Frontal cortex (tissue), 3 donors: ENCODE measurements at regions not wholly inside any gene's neighbourhood (a gene's known extent, or its start where the extent isn't known, plus 50 kb on each side); places are given as distances from the start of the nearest gene placed in this dataset.

Experiments
- DNase-seq, 2 donors: peaks; one replicate each; pipeline ENCODE4 v3.0.0; 2012; ENCODE audit warnings: low spot score in 2 of 2
- FAIRE-seq: peaks from 2 replicates; lab custom pipeline; 2012; peaks lifted over from hg19 to GRCh38; lab: Jason Lieb, UNC
- donor health status: control.
- donor health status: control.
- donor health status: control.

DNA sequence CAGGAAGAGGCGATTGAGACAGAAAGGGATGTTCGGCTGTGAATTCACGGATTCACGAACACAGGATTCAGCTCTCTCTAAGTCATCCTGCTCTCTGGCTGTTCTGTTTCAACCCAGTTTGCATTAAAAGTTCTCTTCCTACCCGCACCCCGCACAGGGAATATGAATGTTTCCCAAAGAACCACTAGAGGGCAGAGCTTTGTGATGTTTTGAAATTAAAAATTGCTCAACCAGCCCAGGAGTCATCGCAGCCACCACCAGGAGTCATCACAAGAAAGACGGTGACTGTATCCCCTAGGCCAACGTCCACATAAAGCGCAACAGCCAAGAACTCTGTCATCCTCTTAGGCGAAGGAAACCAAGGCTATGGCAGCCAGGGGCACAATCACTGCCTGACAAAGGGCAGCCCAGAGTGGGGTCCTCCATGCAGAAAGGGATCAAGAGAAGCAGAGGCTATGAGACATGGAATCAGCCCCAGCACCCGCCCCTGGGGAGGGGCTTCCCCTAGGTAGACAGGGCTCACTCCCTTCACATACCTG lies 122.4 kb downstream of the WT1 start:
- peak in 1 of 2 donors; percentile 22 for DNase-seq
- no peak for FAIRE-seq

DNA sequence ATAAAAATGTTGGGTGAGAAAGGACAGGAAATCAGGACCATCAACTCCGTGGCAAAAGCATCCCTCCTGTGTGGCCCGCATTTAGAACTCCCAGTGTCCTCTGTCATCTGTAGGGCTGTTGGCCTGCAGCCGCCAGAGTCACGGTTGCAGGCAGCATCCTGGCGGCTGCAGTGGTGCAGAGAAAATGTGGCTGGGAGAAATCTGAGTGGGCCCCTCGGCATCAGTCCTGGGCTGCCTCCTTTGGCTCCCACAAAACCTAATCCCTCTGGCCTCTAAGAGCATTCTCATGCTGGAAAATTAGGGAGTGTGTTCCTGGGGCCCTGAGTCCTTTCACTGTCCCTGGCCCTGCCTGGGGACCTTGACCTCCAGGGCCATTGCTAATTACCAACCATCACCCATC lies 121.9 kb downstream of the WT1 start:
- no peak for FAIRE-seq
- no peak for DNase-seq

DNA sequence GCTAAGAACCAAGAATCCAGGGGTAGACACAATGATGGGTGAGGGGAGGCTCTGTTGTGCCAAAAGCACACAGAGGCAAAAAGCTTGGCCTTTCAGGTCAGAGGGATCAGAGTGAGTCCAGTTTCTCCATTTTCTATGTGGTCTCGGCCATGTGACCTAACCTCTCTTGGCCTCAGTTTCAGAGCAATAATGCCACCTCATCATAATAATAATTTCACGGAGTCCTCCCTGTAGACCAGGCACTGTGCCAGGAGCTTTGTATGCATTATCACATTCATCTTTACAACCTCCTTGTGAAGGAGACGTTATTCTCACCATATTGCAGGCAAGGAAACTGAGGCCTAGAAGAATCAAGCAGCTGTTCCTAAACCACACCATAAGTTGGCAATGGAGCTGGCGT lies 120.2 kb downstream of the WT1 start:
- no peak for FAIRE-seq

DNA sequence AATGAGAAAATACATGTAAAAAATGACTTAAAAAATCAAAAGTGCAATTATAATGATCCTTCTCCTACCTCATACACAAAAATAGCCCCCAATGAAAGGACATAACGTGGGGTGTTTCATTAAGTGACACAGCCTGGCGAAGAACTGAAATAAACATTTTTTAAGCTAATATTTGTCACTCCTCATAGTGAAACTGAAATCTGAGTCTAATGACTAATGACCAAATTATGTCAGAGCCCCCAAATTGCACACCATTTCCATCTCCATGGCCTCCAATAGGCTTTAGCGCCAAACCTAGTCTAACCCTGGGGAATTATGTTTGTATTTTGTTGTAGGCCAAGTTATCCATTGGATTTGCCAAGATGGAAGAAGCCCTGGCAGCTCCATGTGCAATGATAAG lies 119.1 kb downstream of the WT1 start:
- DNase-seq (no peak), FAIRE-seq (no peak)

More for the DNA sequence above, 120.2 kb downstream of the WT1 start:
- no peak for DNase-seq

GRCh38 chr11:32316858-32317642 lies 118.3 kb downstream of the WT1 start:
- DNase-seq = no peak
- FAIRE-seq = no peak

GRCh38 chr11:32317643-32318042 lies 117.7 kb downstream of the WT1 start:
- no peak for FAIRE-seq
- DNase-seq = no peak

DNA sequence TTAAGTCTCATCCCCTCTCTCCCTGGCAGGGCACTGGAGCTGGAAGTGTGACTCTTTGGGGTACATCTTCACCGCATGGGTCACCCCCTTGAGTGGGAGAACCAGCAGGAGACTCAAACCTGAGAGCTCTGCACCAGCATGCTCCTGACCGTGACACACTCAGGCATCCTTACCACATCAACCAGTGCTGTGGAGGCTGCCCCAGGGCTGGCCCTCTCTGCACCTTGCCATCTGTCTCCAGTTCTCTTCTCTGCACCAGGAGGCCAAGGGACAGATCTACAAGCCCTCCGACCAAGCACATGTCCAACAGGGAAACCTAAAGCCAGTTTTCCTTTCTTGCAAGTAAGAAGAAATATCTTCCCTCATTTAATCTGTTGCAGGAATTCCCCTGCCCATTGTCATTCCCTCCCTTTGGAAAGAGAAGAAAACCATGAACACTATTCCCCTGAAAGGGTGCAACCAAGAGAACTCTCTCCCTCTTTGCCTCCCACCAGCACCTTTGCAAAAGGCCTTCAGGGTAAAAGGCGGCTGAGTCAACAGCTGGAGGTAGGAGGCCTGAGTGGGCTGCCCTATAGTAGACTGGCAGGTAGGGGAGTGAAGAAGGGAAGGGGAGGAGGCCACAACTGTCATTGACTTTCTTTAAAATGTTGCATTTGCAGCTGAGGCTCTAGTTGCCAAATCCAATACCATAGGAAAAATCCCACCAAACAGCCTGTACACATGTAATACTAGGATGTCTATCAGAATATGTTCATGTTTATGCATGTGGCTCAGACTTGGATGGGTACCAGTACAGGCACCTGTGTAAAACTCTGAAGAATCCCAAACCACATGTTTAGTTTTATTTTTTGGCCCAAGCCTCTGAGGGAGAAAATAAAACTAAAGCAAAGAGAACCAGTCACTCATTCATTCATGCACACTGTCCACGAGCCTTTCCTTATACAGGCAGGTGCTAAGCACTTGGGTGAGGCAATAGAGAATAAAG lies 117.0 kb downstream of the WT1 start:
- FAIRE-seq (no peak), DNase-seq (no peak)

GRCh38 chr11:32323814-32324130 lies 111.6 kb downstream of the WT1 start:
- FAIRE-seq = no peak
- DNase-seq = no peak

- DNase-seq (no peak), FAIRE-seq (no peak)
Observed at GRCh38 chr11:32325187-32325586, 110.2 kb downstream of the WT1 start.

DNA sequence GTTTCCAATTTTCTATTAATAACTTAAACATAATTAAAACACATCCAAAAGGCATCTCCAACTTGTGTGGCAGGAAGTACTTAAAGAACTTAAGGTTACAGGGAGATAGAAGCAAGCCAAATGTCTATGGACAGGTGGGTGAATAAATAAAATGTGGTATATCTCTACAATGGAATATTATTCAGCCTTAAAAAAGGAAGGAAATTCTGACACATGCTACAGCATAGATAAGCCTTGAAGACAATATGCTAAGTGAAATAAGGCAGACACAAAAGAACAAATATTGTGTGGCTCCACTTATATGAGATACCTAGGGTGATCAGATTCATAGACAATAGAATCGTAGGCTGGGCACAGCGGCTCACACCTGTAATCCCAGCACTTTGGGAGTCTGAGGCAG lies 109.6 kb downstream of the WT1 start:
- DNase-seq (no peak), FAIRE-seq (no peak)

DNA sequence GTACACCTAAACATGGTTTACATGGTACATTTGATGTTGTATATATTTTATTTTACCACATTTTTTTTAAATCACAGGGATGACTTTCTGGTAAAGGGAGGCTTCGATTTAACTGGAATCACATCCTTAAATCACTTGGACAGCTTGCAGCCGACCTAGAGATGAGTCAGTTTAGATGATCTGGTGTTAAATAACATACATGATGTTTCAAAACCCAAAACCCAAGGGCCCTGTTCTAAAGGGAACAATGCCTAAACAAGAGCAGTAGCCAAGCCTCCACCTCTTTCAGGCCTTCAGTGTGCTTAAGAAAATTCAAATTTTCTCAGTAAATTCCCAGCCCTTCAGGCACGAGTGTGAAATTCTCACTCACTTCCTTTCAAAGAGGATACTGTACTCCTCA lies 108.8 kb downstream of the WT1 start:
- DNase-seq (no peak), FAIRE-seq (no peak)

DNA sequence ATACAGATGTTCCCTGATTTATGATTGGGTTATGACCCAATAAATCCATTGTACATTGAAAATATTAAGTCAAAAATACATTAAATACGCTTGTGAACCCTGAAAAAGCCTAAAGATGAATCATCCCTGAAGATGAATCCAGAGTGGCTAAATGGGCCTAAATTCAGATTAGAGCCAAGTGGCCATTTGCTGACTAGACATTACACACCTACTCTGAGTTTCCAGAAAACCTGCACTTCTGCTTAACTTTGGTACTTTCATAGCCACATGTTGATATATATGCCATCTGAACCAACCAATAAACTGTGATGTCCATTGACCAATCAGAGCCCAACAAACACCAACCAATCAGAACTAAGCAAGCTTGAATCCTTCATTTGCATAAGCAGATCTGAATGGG lies 106.9 kb downstream of the WT1 start:
- FAIRE-seq (no peak), DNase-seq (no peak)

DNA sequence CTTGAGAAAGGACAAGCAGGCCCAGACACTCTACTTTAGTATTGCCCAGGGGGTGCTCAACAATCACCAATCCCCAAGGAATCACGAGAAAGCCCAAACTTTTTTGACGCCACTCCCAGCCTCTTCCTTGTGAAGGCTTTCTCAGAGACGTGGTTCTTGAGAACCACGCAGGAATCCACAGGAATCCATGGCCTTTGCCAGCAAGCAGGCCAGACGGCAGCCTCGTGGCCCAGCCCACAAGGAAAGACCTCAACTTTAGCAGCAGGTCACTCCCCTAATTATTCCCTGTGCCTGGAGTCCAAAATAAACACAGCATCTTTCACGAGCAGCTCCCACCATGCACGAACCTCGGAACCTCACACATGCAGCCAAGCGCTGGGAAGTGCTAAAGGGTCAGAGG lies 104.2 kb downstream of the WT1 start:
- FAIRE-seq (no peak), DNase-seq (no peak)

DNA sequence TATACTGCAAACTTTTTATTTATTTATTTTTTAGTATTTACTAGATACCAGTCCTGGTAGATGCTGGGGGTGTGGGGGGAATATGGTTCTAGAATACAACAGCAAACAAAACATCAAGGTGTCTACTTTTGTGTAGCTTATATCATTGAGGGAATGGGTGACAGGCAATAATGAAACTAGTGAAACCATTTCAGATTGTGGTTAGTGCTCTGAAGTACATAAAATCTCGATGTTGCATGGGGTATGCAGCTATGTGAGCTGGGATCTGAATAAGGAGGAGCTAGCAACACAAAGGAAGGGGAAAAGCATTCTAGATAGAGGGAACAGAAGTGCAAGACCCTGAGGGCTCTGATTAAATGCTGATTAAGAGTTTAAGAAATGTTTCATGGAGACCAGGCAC lies 103.5 kb downstream of the WT1 start:
- no peak for FAIRE-seq
- DNase-seq = no peak

- no peak for FAIRE-seq
- DNase-seq = no peak
Observed at GRCh38 chr11:32332990-32333319, 102.4 kb downstream of the WT1 start.

- DNase-seq (peak; percentile 31 to 62), FAIRE-seq (no peak)
Observed at GRCh38 chr11:32333320-32333991, 101.9 kb downstream of the WT1 start.

- FAIRE-seq (no peak), DNase-seq (no peak)
Observed at GRCh38 chr11:32334822-32335221, 100.5 kb downstream of the WT1 start.
